ENCODE measurements at regions not wholly inside any gene's neighbourhood (a gene's known extent, or its start where the extent isn't known, plus 50 kb on each side); places are given as distances from the start of the nearest gene placed in this dataset.
"Not testable (repeated sequence)": the region's sequence is repeated elsewhere in the genome, so short reads cannot be mapped to it uniquely, and the experiment has no call there.

- no peak for DNase-seq
Measured at GRCh38 chr12:70074510-70074909, 168.7 kb upstream of the CNOT2 start.

- no peak for DNase-seq
Measured at GRCh38 chr12:70077441-70077840, 165.8 kb upstream of the CNOT2 start.

DNA sequence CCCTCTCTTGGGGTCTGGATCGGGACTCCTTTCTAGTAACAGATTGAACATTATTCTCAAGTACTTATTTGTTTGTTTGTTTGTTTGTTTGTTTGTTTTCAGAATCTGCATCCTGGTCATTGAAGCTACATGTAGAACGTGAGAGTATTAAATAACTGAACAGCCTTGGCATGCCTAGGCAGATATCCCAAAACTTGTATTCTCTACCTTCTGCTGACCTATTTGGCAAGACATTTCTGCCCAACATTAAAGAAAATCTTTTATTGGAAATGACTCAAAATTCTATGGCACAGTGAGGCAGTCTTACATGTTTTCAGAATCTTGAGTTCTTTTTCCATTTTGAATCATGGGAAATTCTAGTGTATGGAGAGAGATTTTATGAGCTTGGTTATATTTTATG, 165.1 kb upstream of the CNOT2 start:
- no peak for DNase-seq

DNA sequence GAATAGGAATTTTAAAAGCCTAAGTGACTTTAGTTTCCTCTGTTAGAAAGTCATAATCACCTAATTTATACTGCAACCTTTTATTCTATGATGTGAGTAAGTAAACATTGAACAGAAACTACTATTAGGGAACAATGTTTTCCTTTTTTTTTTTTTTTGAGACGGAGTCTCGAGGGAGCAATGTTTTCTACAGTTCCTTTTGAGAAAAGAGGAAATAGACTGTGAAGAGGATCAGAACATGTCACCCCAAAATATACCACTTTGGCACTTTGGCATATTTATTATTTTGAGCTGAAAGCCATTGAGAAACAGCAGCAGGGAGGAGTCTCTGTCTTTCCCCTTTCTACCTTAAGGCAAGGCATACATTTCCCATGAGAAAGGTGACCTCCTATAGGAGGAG, 162.7 kb upstream of the CNOT2 start:
- no peak for DNase-seq

DNA sequence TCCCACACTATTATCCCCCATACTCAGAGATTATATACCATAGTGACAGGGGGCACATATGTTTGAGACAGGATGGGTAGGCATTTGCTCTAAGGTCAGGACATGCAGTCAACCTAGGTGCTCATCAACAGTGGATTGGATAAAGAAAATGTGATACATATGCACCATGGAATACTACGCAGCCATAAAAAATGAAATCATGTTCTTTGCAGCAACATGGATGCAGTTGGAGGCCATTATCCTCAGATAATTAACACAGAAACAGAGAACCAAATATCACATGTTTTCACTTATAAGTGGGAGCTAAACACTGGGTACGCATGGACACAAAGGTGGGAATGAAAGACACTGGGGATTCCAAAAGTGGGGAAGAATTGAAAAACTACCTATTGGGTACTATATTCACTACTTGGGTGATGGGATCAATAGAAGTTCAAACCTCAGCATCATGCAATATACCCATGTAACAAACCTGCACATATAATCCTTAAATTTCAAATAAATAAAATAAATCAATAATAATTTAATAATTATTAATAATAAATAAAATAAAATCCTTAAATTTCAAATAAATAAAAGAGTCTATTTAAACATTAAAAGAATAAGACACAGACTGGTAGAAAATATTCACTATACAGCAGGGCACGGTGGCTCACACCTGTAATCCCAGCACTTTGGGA, 160.1 kb upstream of the CNOT2 start:
- no peak for DNase-seq

GRCh38 chr12:70083677-70084020, 159.6 kb upstream of the CNOT2 start:
- DNase-seq, result no peak

- DNase-seq, result not testable (repeated sequence)
Measured at GRCh38 chr12:70086372-70086771, 156.9 kb upstream of the CNOT2 start.

DNA sequence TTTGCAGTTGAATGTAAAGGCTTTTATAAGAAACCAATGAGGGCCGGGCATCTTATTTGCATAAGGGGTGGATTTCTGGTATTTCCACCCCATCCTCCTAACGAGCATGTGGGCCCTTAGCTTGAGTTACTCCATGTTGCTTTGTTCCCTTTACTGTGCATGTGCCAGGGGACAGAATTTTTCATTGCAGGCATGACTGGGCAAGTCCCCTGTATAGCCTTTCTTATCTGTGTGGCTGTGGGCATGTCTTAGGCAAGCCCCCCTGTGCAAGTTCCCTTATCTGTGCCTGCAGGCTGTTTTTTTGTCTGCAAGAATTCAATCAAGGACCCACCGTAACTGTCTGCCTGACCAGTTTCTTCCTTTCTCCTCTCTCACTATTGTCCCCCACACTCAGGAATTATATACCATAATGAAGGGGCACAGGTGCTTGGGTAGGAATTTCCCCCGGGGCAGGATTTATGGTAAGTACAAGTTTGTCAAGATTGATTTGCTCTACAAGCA, 152.2 kb upstream of the CNOT2 start:
- DNase-seq, result no peak

GRCh38 chr12:70094467-70094866, 148.8 kb upstream of the CNOT2 start:
- no peak for DNase-seq

- no peak for DNase-seq
Measured at GRCh38 chr12:70096759-70097410, 146.3 kb upstream of the CNOT2 start.

DNA sequence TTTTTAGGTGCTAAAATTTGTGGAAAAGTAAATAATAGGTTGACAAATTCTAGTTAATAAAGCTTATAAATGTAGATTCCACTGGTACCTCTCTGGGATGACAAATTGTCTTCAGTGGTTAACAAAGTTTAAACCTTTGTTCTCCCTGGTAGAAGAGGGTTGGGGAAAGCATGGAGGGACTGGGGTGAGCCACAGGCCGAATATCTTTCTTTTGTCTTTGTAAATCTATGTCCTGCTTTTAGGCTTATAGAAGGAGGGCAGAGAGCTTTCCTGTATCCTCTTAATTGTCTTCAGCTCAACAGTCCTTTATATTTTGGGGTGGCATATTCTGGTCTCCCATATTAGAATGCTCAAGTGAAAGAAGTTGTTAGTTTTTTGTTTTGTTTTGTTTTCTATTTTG, 142.2 kb upstream of the CNOT2 start:
- DNase-seq, result no peak

GRCh38 chr12:70106347-70106746, 136.9 kb upstream of the CNOT2 start:
- DNase-seq, result no peak

GRCh38 chr12:70110085-70110484, 133.1 kb upstream of the CNOT2 start:
- DNase-seq, result no peak

- no peak for DNase-seq
Measured at GRCh38 chr12:70117670-70118069, 125.6 kb upstream of the CNOT2 start.

DNA sequence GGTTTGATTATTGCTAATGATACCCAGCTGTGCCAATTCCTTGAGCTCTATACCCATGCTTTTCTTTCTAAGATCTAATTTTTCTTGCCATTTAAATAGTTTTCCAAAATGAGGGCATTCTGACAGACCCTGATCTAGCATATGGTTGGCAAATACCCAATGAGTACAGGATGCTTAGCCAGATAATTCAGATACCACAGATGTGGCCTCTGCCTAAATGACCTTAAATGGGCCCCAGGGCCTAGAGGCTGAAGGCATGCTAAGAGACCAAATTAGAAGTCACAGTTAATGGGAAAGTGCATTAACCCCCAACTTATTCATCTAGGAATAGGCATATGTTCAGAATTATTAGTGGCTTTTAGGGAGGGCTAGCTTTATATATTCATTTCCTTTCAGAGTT, 122.3 kb upstream of the CNOT2 start:
- no peak for DNase-seq

- no peak for DNase-seq
Measured at GRCh38 chr12:70121562-70121961, 121.7 kb upstream of the CNOT2 start.

DNA sequence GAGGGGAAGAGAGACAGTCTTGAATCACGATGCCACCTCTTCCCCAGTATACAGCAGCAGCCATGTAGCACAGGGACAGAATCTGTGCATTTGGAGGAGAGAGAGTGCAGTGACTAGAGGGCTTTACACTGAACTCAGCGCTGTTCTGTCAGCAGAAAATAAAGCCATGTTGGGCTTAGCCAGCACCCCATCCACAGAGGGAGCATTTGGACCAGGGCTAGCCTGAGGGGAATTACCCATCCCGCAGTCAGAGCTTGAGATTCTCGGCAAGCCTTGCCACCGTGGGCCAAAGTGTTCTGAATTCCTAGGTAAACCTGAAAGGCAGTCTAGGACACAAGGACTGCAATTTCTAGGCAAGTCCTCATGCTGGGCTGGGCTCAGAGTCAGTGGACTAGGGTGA, 120.4 kb upstream of the CNOT2 start:
- no peak for DNase-seq

DNA sequence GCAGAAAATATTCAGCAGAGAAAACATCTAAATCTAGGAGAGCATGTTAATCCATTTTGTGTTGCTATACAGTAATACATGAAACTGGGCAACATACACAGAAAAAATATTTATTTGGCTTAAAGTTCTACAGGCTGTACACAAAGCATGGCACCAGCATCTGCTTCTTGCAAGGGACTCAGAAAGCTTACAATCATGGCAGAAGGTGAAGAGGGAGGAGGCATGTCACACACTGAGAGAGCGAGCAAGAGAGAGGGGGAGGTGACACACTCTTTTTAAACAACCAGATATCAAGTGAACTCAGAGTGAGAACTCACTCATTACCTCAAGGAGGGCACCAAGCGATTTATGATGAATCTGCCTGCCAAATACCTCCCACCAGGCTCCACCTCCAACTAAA, 94.2 kb upstream of the CNOT2 start:
- no peak for DNase-seq

- no peak for DNase-seq
Measured at GRCh38 chr12:70149665-70150064, 93.6 kb upstream of the CNOT2 start.

DNA sequence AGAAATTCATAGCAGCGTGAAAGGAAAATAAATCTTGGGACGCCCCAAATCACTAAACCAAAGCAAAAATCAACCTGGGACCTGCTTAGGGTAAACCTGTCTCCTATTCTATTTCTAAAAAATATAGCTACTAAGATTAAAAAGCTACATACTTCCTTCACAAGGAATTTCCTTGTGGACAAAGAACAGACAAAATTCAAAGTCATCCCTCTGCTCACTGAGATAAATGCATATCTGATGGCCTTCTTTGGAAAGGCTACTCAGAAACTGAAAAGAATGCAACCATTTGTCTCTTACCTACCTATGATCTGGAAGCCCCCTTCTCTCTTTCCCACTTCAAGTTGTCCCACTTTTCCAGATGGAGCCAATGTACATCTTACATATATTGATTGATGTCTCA, 93.0 kb upstream of the CNOT2 start:
- no peak for DNase-seq

DNA sequence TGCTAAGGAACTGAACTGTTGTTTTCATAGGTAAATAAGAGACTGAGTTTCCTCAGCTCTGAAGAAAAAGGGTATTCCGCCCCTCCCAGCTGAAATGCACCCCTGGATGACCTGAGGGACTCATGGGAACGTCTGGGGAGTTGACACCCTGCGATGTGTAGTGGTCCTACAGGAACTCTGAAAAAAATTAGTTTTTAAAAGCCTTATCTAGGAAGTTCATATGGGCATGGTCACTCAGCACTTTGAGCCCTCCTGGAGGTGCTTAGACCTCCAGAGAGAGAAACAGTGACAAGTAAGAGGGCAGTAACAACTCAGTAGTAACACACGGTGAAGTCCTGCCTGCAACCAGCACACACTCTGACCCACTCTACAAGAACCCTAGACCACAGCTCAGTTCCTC, 91.2 kb upstream of the CNOT2 start:
- DNase-seq, result no peak

DNA sequence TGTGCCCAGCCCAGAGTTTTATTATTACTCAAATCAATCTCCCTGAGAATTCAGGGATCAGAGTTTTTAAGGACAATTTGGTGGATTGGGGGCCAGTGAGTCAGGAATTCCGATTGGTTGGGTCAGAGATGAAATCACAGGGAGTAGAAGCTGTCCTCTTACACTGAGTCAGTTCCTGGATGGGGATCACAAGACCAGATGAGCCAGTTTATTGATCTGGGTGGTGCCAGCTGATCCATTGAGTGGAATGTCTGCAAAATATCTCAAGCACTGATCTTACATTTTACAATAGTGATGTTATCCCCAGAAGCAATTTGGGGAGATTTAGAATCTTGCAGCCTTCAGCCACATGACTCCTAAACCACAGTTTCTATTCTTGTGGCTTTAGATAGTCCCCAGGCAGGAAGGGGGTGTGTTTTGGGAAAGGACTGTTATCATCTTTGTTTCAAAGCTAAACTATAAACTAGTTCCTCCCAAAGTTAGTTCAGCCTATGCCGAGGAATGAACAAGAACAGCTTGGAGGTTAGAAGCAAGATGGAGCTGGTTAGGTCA, 89.1 kb upstream of the CNOT2 start:
- DNase-seq, result no peak

GRCh38 chr12:70154960-70155589, 88.2 kb upstream of the CNOT2 start:
- DNase-seq, result no peak

GRCh38 chr12:70157099-70157498, 86.1 kb upstream of the CNOT2 start:
- no peak for DNase-seq
